ENCODE measurements at regions not wholly inside any gene's neighbourhood (a gene's known extent, or its start where the extent isn't known, plus 50 kb on each side); places are given as distances from the start of the nearest gene placed in this dataset.

- DNase-seq (ENCODE audit: low spot score), result no peak
These were observed 517.5 kb downstream of the PLPP3 start for GRCh38 chr1:56061824-56062223.

GRCh38 chr1:56060906-56061305 lies 518.5 kb downstream of the PLPP3 start:
- DNase-seq (ENCODE audit: low spot score), result no peak

More at GRCh38 chr1:56061824-56062223, 517.5 kb downstream of the PLPP3 start:
- TF ChIP-seq CTCF (IDR thresholded peaks at IDR 0.05; ENCODE audit: extremely low read depth, missing control alignments), result no peak

GRCh38 chr1:56057466-56058405 lies 521.6 kb downstream of the PLPP3 start:
- DNase-seq (ENCODE audit: low spot score), result no peak
- no peak for TF ChIP-seq CTCF (IDR thresholded peaks at IDR 0.05; ENCODE audit: extremely low read depth, missing control alignments)

More at GRCh38 chr1:56060906-56061305, 518.5 kb downstream of the PLPP3 start:
- no peak for TF ChIP-seq CTCF (IDR thresholded peaks at IDR 0.05; ENCODE audit: extremely low read depth, missing control alignments)

GRCh38 chr1:56056438-56057287 lies 522.7 kb downstream of the PLPP3 start:
- no peak for TF ChIP-seq CTCF (IDR thresholded peaks at IDR 0.05; ENCODE audit: extremely low read depth, missing control alignments)
- no peak for DNase-seq (ENCODE audit: low spot score)

- TF ChIP-seq CTCF (IDR thresholded peaks at IDR 0.05; ENCODE audit: extremely low read depth, missing control alignments), result no peak
- no peak for DNase-seq (ENCODE audit: low spot score)
These were observed 524.4 kb downstream of the PLPP3 start for GRCh38 chr1:56054959-56055358.

GRCh38 chr1:56052041-56052440 lies 527.3 kb downstream of the PLPP3 start:
- TF ChIP-seq CTCF (IDR thresholded peaks at IDR 0.05; ENCODE audit: extremely low read depth, missing control alignments), result no peak
- DNase-seq (ENCODE audit: low spot score), result no peak

- TF ChIP-seq CTCF (IDR thresholded peaks at IDR 0.05; ENCODE audit: extremely low read depth, missing control alignments), result no peak
- DNase-seq (ENCODE audit: low spot score), result no peak
These were observed 528.5 kb downstream of the PLPP3 start for GRCh38 chr1:56050911-56051310.

Measured in GM20000 (cell line).